Head of caudate nucleus (tissue), 42 donors: ENCODE measurements at regions not wholly inside any gene's neighbourhood (a gene's known extent, or its start where the extent isn't known, plus 50 kb on each side); places are given as distances from the start of the nearest gene placed in this dataset.

Source experiments
- DNase-seq, 42 donors: peaks; one replicate each; pipeline versions ENCODE4 v3.0.0 to v3.0.0-alpha.2; 2020 to 2021; ENCODE audit warnings: mixed read lengths in 7 of 42
- intact Hi-C: fragments of 100-400 bp; cut with DNase I; formaldehyde crosslinking; loops from one replicate; pipeline ENCODE4 v1.15.0; 2022

- DNase-seq = peak in 36 of 42 donors; percentile 24 to 81 (median 58)
- intact Hi-C loops = loop anchor here (2.0 kb wide), 1 partner anchor 333 kb away; no protein-coding TSS in a partner anchor
Observed at GRCh38 chr2:120675460-120676130, 60.1 kb upstream of the GLI2 start.

- intact Hi-C loops = no loop called here
- DNase-seq = no peak
Observed at GRCh38 chr2:120677221-120677620, 58.4 kb upstream of the GLI2 start.

- no peak for DNase-seq
- intact Hi-C loops = no loop called here
Observed at GRCh38 chr2:120677696-120678247, 57.9 kb upstream of the GLI2 start.

GRCh38 chr2:120678251-120678650, 57.4 kb upstream of the GLI2 start:
- peak in 1 of 42 donors; percentile 22 for DNase-seq

GRCh38 chr2:120678926-120679325, 56.7 kb upstream of the GLI2 start:
- no peak for DNase-seq
- intact Hi-C loops = no loop called here

More at GRCh38 chr2:120678251-120678650, 57.4 kb upstream of the GLI2 start:
- intact Hi-C loops = no loop called here

- DNase-seq = no peak
- intact Hi-C loops = no loop called here
Observed at GRCh38 chr2:120679526-120679925, 56.1 kb upstream of the GLI2 start.

- intact Hi-C loops = no loop called here
Observed at GRCh38 chr2:120680136-120680761, 55.4 kb upstream of the GLI2 start.

GRCh38 chr2:120681181-120681580, 54.5 kb upstream of the GLI2 start:
- peak in 1 of 42 donors; percentile 9 for DNase-seq
- intact Hi-C loops = no loop called here

More at GRCh38 chr2:120680136-120680761, 55.4 kb upstream of the GLI2 start:
- DNase-seq = peak; percentile 65 to 96 (median 88)

GRCh38 chr2:120681696-120682288, 53.9 kb upstream of the GLI2 start:
- intact Hi-C loops = no loop called here
- peak in 1 of 42 donors; percentile 20 for DNase-seq

GRCh38 chr2:120682654-120683053, 53.0 kb upstream of the GLI2 start:
- peak in 1 of 42 donors; percentile 29 for DNase-seq
- intact Hi-C loops = no loop called here

GRCh38 chr2:120683081-120683480, 52.6 kb upstream of the GLI2 start:
- intact Hi-C loops = no loop called here
- no peak for DNase-seq

- DNase-seq = no peak
- intact Hi-C loops = no loop called here
Observed at GRCh38 chr2:120683701-120684100, 52.0 kb upstream of the GLI2 start.

GRCh38 chr2:120684289-120685065, 51.2 kb upstream of the GLI2 start:
- intact Hi-C loops = no loop called here

GRCh38 chr2:120685066-120685973, 50.3 kb upstream of the GLI2 start:
- intact Hi-C loops = no loop called here
- peak in 1 of 42 donors; percentile 6 for DNase-seq

More at GRCh38 chr2:120684289-120685065, 51.2 kb upstream of the GLI2 start:
- DNase-seq = peak in 1 of 42 donors; percentile 6
